ENCODE measurements at regions not wholly inside any gene's neighbourhood (a gene's known extent, or its start where the extent isn't known, plus 50 kb on each side); places are given as distances from the start of the nearest gene placed in this dataset.
A peak's percentile ranks its signal among the peaks of the same experiment; 100 is the strongest.
"Not testable (repeated sequence)": the region's sequence is repeated elsewhere in the genome, so short reads cannot be mapped to it uniquely, and the experiment has no call there.

DNA sequence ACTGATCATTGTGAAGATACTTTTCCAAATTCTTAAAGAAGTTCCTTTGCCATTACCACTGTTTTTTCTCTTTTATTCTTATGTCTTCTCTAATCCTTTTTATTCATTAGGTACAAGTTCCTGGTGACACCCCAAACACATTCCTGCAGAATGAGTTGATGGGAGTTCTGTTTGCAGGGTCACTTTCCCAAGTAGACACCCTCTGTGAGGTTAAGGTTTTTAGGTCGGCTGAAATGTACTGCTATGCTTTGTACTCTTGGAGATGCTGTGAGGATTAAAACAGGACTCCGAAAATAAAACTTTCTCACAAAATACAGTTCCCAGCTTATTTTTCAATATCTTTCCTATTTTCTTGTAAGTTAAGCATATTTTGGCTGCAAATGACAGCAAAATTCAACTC, 143.3 kb upstream of the TLE4 start:
- H3K4me3 ChIP-seq (ENCODE audit: low read depth, low read length) = no peak overlapping the region
- DNase-seq (ENCODE audit: low read depth) = no peak
- TF ChIP-seq, protein P1, sequence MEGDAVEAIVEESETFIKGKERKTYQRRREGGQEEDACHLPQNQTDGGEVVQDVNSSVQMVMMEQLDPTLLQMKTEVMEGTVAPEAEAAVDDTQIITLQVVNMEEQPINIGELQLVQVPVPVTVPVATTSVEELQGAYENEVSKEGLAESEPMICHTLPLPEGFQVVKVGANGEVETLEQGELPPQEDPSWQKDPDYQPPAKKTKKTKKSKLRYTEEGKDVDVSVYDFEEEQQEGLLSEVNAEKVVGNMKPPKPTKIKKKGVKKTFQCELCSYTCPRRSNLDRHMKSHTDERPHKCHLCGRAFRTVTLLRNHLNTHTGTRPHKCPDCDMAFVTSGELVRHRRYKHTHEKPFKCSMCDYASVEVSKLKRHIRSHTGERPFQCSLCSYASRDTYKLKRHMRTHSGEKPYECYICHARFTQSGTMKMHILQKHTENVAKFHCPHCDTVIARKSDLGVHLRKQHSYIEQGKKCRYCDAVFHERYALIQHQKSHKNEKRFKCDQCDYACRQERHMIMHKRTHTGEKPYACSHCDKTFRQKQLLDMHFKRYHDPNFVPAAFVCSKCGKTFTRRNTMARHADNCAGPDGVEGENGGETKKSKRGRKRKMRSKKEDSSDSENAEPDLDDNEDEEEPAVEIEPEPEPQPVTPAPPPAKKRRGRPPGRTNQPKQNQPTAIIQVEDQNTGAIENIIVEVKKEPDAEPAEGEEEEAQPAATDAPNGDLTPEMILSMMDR (IDR thresholded peaks at IDR 0.05; ENCODE audit: insufficient read depth, low read depth, low read length) = no peak

DNA sequence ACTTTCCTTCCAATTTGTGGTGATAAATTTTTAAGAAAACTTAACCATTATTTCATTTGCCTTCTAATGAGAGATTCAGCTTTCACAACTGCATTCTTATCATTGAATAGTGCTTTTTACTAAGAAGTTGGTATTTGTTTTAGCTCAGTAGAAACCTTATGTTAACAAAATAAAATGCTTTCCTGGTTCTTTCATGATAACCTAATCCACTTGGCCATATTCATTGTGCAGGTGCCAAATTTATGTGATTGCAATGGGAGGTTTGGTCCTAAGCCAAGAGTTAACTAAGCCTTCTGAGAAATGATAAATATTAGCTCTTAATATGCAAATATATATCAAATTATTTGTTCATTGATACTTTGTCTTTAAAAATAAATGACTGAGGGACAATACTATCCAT, 141.1 kb upstream of the TLE4 start:
- no peak for DNase-seq (ENCODE audit: low read depth)
- TF ChIP-seq, protein P1 (IDR thresholded peaks at IDR 0.05; ENCODE audit: insufficient read depth, low read depth, low read length) = no peak
- no peak overlapping the region for H3K4me3 ChIP-seq (ENCODE audit: low read depth, low read length)

DNA sequence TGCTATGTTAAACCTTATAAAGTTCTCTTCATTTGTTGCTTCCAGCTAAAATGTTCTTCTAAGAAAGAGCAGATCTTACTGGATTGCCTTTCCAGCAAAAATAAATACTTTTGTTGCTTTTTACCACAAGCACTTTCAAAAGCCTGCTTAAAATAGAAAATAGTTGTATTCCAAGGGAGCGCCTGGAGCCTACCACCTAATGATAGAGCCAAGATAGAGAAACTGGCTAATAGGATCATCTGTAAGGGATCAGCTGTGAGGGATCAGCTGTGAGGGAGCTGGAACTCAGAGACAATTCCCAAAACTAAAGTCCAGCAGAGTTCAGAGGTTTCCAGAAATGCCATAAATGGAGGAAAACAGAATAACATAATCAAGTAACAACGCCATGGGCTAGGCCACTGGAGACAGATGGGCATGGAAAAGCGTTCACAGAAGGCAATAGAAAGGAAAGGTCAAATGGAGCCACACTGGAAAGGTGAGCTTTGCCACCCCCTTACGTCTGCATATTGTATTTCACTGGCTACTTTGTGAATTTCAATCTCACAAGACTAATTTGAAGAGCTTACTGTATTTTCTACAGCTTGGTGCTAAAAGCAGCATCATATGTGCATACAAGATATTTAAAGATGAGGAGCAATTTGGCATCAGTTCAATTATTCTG, 140.6 kb upstream of the TLE4 start:
- TF ChIP-seq, protein P1 (IDR thresholded peaks at IDR 0.05; ENCODE audit: insufficient read depth, low read depth, low read length) = no peak
- no peak for DNase-seq (ENCODE audit: low read depth)
- H3K4me3 ChIP-seq (ENCODE audit: low read depth, low read length) = no peak overlapping the region

DNA sequence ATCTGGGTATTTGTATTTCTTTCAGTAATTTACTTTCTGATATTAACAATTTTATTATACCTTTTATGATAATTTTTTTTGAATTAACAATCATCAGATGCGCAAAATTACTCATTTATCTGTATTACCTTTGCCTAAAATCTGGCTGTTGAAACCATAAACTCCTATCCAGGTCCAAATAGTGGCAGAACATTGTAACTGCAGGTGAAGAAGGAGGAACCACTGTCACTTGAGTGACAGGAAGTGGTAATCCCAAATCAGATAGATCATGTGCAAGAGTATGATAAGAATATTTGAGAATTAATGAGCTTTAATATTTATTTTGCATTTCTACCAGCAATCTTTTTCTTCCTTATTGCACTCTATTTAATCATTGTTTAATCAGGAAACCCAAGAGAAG, 139.3 kb upstream of the TLE4 start:
- TF ChIP-seq, protein P1 (IDR thresholded peaks at IDR 0.05; ENCODE audit: insufficient read depth, low read depth, low read length) = no peak
- no peak for DNase-seq (ENCODE audit: low read depth)
- no peak overlapping the region for H3K4me3 ChIP-seq (ENCODE audit: low read depth, low read length)

DNA sequence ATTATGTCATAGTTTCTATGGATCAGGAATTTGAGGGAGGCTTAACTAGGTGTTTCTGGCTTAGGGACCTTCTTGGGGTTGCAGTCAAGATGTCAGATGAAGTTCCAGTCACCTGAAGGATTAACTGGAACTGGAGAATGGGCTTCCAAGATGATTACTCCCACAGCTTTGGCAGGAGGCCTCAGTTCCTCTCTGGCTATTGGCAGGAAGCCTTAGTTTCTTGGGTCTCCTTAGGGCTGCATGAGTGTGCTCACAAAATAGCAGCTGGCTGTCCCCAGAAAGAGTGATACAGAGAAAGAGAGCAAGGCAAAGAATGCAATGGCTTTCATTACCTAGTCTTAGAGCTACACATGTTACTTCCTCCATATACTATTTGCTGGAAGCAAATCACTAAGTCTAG, 138.1 kb upstream of the TLE4 start:
- H3K4me3 ChIP-seq (ENCODE audit: low read depth, low read length) = no peak overlapping the region
- DNase-seq (ENCODE audit: low read depth) = no peak
- TF ChIP-seq, protein P1 (IDR thresholded peaks at IDR 0.05; ENCODE audit: insufficient read depth, low read depth, low read length) = no peak

DNA sequence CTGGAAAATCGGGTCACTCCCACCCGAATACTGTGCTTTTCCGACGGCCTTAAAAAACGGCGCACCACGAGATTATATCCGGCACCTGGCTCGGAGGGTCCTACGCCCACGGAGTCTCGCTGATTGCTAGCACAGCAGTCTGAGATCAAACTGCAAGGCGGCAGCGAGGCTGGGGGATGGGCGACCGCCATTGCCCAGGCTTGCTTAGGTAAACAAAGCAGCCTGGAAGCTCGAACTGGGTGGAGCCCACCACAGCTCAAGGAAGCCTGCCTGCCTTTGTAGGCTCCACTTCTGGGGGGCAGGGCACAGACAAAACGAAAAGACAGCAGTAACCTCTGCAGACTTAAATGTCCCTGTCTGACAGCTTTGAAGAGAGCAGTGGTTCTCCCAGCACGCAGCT, 132.5 kb upstream of the TLE4 start:
- DNase-seq (ENCODE audit: low read depth); H3K4me3 ChIP-seq (ENCODE audit: low read depth, low read length): not testable (repeated sequence)

DNA sequence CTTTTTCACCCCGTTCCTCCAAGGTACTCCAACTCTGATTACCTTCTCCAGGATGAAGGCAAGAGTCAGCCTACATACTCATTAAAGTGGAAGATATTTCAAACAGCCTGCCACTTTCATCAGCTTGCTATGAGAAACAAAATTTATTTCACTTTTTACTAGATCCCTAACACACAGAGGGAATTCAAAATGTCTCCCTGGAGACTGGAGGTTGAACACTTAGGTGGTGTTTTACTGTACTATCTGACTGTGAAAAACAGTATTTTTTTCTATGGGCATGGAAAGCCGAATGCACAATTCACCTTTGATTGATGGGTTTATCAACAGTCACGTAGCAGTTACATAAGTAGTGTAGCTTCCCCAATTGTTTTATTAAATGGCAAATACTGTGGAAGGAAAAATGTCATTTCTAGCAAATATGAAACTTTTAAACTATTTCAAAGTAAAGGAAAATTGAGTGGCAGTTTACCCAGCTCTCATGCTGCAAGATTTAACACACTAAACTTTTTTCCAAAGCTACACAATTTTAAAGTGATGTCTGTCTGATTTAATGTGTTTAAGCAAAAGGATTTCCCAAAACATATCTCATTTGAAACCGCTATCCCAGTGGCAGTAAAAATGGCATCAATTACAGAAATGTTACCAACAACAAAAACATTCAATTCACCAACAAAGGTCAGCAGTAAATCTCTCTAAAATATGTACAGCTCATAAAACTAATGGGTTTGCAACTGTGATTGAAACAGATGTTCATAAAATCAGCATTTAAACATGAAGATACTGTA, 125.0 kb upstream of the TLE4 start:
- H3K4me3 ChIP-seq (ENCODE audit: low read depth, low read length) = no peak overlapping the region
- peak; percentile 2 for DNase-seq (ENCODE audit: low read depth)
- TF ChIP-seq, protein P1 (IDR thresholded peaks at IDR 0.05; ENCODE audit: insufficient read depth, low read depth, low read length) = no peak

Data from fibroblast of villous mesenchyme (primary cell).